Amniotic stem cell (primary cell): ENCODE measurements at regions not wholly inside any gene's neighbourhood (a gene's known extent, or its start where the extent isn't known, plus 50 kb on each side); places are given as distances from the start of the nearest gene placed in this dataset.

Source experiments
- DNase-seq: peaks from one replicate; lab custom pipeline; 2025; lab: John Stamatoyannopoulos, UW

DNA sequence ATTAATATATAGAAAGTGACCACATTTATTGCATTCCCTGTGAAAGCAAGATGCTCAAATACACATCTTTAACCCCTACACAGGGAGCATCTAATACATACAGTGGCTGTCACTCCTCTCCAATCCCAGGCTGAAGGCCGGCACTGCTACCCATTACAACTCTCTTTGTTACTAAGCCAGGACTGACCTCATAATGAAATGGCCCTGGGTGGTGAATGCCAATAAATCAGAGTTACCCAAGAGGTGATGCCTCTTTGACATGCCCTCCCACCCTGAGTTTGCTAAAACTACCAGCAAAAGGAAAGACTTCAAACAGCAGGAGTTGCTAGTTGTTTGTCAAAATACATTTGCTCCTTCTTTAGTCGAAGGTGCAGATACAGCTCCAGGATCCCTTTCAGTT is 214.2 kb downstream of the FOXA2 start:
- no peak for DNase-seq

GRCh38 chr20:22369100-22369499 is 215.3 kb downstream of the FOXA2 start:
- no peak for DNase-seq

- no peak for DNase-seq
Measured at GRCh38 chr20:22368235-22368634, 216.1 kb downstream of the FOXA2 start.

GRCh38 chr20:22366631-22367030 is 217.7 kb downstream of the FOXA2 start:
- no peak for DNase-seq

GRCh38 chr20:22354647-22355046 is 229.7 kb downstream of the FOXA2 start:
- DNase-seq = no peak

DNA sequence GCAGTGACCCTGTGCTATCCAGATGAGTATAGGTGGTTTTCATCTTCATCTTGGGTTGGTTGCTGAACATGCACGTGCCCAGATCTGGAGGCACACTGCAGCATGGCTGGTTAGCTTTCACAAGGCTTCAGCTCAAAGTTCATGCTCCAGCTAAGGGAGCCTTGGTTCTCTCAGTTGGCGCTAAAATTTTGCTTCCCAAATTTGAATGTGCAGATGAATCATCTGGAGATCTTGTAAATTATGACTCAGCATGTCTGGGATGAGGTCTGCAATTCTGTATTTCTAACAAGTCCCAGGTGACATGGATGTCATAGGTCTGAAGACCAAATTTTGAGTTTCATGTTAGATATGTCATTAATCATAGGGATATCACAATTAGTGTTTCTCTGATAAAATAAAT is 230.8 kb downstream of the FOXA2 start:
- no peak for DNase-seq

- no peak for DNase-seq
Measured at GRCh38 chr20:22352019-22352418, 232.4 kb downstream of the FOXA2 start.

DNA sequence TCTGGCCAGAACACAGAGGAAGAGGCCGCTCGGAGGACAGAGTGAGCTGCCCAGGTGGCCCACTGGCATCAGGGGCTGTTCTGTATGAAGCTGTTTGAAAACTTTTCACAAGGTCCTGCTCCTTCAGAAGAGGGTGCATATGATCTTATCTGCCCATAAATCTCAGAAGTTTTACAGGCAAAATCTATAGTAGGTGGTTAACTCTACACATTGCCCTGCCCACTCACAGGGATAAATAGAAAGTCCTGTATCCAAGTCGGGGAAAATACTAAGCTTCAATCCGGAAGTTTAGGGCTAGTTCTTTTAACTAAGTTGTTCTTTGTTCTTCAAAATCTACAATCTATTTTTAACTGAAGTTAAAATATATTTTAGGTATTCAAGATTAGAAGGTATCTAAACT is 233.7 kb downstream of the FOXA2 start:
- DNase-seq = no peak

DNA sequence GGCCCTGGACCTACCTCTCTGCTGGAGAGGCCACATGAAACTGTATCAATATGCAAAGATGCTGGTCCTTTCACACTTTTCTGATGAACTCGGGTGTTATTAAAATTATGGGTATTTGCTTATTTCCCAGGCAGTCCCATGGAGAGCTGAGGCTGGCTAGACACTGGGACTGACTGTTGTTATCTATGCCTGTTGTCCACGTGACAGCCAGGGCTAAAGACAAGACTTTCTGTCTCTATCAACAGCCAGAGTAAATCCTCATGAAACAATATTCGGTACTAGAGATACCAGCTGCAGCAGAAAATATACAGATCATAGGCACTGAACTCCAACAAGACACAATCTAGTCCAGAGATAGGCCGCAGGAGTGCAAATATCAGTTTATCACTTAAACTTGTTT is 236.4 kb downstream of the FOXA2 start:
- DNase-seq = no peak

- no peak for DNase-seq
Measured at GRCh38 chr20:22346716-22347115, 237.7 kb downstream of the FOXA2 start.

GRCh38 chr20:22343612-22344011 is 240.8 kb downstream of the FOXA2 start:
- no peak for DNase-seq

- DNase-seq = no peak
Measured at GRCh38 chr20:22342410-22342809, 242.0 kb downstream of the FOXA2 start.

- DNase-seq = no peak
Measured at GRCh38 chr20:22341508-22341907, 242.9 kb downstream of the FOXA2 start.

DNA sequence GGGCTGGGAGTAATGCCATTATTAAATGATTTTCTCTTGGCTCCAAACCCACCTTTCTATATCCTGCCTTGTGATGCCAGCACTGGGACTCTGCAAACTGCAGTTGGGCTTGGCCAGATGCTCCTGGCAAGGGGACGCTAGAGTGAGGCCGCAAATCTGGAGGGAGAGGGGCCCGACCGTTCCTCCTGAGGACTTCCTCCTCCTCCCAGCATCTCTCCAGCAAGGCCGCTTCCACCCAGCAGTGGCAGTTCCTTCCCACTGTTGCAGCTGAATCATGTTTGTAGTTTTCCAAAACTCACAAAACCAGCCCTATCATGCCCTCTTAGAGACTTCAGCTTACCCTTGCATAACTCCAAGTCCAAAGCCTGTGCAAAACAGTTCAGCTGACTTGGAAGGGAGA is 244.4 kb downstream of the FOXA2 start:
- no peak for DNase-seq

DNA sequence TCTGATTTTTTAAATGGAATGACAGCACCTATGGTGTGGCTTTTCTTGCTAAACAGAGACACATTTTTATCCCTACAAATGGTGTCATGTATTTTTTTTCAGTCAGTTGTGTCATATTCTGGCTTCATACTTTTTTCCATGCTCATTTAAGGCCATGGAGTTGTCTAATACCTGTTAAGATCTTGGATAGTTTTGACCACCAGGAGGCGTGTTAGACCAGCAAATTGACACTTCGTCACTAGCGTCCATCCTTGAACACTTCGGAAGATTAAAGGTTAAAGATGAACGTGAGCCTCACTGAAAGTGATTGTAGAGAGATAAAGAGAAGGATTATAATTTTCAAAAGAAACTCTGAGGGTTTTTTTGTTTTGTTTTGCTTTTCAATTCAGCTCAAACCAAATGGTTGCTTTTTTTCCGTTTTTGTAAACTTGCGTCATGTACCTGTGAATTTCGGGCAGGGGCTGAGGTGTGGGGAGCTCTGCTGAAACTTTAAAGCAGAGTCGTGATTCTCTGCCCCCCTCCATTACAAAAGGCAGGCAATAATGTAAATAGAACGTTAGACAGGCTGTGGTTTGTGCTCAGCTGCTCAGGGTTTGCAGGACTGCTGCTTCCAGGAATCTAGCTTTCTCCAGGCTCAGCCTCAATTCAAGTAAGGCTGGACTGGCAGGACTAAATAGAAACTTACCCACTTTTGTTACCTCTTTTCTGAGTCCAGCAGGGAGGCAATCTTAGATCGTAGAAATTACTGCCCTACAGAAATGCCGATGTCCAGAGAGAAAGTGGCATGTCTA is 245.1 kb downstream of the FOXA2 start:
- peak; percentile 64 for DNase-seq

GRCh38 chr20:22338140-22338708 is 246.1 kb downstream of the FOXA2 start:
- no peak for DNase-seq

DNA sequence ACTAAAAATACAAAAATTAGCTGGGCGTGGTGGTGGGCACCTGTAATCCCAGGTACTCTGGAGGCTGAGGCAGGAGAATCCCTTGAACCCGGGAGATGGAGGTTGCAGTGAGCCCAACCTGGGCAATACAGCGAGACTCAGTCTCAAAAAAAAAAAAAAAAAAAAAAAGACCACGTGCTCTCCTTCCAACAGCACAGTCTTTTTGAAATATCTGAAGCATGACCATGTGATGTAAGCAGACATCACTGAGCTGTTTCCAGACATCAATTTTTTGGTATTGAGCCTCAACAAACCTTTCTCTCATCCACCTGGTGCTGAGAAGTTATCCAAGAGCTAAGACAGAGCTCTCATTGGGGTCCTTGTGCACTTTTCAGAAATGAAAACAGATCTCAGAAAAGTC is 249.2 kb downstream of the FOXA2 start:
- DNase-seq = no peak

DNA sequence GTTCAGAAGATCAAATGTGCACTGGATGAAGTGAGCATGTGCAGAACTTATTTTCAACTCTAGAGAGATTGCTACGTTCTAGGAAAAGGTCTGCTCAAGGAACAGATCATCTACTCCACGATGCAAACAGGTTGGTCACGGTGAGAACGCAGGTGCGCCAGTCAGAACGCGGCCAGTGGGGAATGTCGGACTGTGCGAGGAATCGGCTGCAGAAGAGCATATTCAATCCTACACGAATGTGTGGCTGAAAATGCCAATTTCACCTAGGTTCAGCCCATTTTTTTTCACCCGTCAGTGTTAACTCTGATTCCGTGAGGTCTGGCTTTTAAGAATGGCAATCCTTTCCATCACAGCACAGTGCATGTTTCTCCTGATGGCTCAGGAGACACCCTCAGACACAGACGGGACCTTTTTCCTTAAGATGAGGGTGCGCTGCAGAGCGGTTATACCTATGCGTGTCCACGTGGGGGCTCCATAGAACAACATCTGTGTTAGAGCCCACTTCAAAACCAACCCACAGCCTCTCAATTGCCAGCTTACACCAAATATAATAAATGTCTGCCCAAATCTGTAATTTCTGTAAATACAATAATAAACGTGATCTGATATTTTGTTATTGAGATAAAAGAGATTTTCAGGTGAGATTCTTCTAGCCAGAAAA is 250.4 kb downstream of the FOXA2 start:
- peak; percentile 4 for DNase-seq

DNA sequence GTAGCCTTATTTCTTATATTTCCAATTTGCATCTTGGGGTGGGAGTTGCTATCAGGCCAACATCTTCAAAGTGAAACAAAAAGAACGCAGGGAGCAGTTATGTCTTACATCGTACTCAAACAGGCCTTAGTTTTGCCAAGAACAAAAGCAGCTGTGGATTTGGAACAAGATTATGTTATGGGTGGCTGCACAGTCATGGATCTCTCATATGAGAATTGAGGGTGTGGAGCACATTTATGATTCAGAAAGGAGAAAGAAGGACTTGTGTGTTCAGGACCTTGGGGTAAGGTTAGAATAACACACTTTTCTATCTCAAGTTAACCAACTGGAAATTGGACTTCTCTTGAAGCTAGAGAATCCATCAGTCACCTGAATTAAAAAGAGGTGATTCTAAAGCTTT is 259.9 kb downstream of the FOXA2 start:
- no peak for DNase-seq

DNA sequence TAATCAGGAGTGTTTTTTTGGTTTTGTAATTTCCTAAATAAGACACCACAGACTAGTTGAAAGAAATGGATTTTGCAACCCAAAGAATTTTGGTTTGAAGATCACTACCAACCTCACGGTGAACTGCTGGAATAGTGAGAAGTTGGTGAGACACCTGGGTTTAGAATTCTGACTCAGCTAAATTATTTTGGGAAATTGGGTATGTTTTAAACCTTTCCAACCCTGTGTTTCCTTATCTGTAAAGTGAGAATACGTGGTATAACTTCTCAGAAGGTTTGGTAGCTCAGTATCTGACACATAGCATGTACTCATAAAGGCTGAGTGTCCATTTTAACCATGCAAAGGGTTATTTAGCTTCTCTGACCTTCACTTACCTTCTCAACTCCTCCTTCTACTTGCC is 261.9 kb downstream of the FOXA2 start:
- DNase-seq = no peak

DNA sequence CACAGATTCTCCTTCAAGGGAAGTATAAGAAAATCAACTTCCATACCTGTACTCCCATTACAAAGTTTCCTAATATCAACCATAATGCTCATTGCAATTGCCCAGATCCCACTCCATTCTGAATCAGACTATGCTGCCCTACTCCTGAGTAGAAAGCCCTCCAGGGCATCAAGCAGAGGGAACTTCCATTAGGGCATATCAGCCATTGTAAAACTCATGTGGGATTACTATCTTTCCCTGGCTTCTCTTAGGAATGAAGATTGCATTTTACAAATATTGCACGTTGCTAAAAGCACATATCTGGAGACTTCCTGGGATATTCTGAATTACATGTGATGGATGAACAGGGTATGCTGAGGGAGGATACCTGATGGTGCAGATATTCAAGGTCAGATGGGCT is 263.2 kb downstream of the FOXA2 start:
- no peak for DNase-seq

GRCh38 chr20:22320245-22320915 is 264.0 kb downstream of the FOXA2 start:
- no peak for DNase-seq

DNA sequence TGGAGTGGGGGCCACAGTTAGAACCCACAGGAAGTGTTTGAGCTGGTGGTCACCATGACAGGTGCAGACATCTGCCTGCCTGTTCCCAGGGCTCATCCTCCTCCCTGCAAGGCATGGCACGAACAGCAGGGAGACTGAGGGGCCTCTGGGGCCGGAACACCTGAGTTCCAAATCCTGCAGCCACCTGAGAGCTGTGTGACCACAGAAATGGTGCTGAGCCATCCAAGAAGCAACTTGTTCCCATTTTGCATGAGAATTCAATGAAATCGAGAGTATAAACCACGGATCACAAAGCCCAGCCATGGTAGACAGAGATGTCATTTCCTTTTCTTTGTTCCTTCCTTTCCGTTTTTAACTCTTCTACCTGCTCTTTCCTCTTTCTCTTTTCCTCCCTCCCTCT is 268.6 kb downstream of the FOXA2 start:
- DNase-seq = no peak
